ENCODE measurements at regions not wholly inside any gene's neighbourhood (a gene's known extent, or its start where the extent isn't known, plus 50 kb on each side); places are given as distances from the start of the nearest gene placed in this dataset.

- TF ChIP-seq ZNF407 (CRISPR knock-in tag; IDR thresholded peaks at IDR 0.05; ENCODE audit: not compliant biosample characterization), result no peak
- TF ChIP-seq ZNF274 (CRISPR knock-in tag; IDR thresholded peaks at IDR 0.05), result no peak
- TF ChIP-seq UBTF (CRISPR knock-in tag; IDR thresholded peaks at IDR 0.05), result no peak
- TF ChIP-seq ZNF761 (CRISPR knock-in tag; conservative IDR thresholded peaks at IDR 0.05), result no peak
- no peak for TF ChIP-seq BCLAF1 (IDR thresholded peaks at IDR 0.05)
Measured at GRCh38 chr2:188752311-188752710, 221.9 kb upstream of the COL3A1 start.
